Stimulated activated CD8-positive, alpha-beta memory T cell treated with anti-CD3 and anti-CD28 coated beads, Interleukin-2, amount 100 ng/mL, for 48 hours (primary cell): ENCODE measurements at regions not wholly inside any gene's neighbourhood (a gene's known extent, or its start where the extent isn't known, plus 50 kb on each side); places are given as distances from the start of the nearest gene placed in this dataset.

Experiments
- DNase-seq, 2 donors: peaks; one replicate each; pipeline ENCODE4 v3.0.0-alpha.2; 2020; ENCODE audit warnings: low read depth in 2 of 2

GRCh38 chr2:35946478-35946877, 409.1 kb upstream of the CRIM1 start:
- DNase-seq = no peak

GRCh38 chr2:35938838-35939237, 416.7 kb upstream of the CRIM1 start:
- DNase-seq = no peak

GRCh38 chr2:35933031-35933430, 422.5 kb upstream of the CRIM1 start:
- DNase-seq = no peak

GRCh38 chr2:35932276-35932963, 423.2 kb upstream of the CRIM1 start:
- no peak for DNase-seq

- no peak for DNase-seq
Observed at GRCh38 chr2:35931626-35932025, 424.0 kb upstream of the CRIM1 start.

- DNase-seq = no peak
Observed at GRCh38 chr2:35931115-35931514, 424.5 kb upstream of the CRIM1 start.

GRCh38 chr2:35929551-35929950, 426.0 kb upstream of the CRIM1 start:
- DNase-seq = no peak

- no peak for DNase-seq
Observed at GRCh38 chr2:35920061-35920460, 435.5 kb upstream of the CRIM1 start.

GRCh38 chr2:35915261-35915660, 440.3 kb upstream of the CRIM1 start:
- no peak for DNase-seq

GRCh38 chr2:35891936-35892335, 463.6 kb upstream of the CRIM1 start:
- DNase-seq = no peak

GRCh38 chr2:35891528-35891927, 464.1 kb upstream of the CRIM1 start:
- DNase-seq = no peak

GRCh38 chr2:35887146-35887545, 468.4 kb upstream of the CRIM1 start:
- DNase-seq = no peak

GRCh38 chr2:35873921-35874320, 481.7 kb upstream of the CRIM1 start:
- no peak for DNase-seq

GRCh38 chr2:35871672-35872071, 483.9 kb upstream of the CRIM1 start:
- DNase-seq = no peak

- DNase-seq = no peak
Observed at GRCh38 chr2:35870713-35871112, 484.9 kb upstream of the CRIM1 start.

GRCh38 chr2:35864141-35864540, 491.4 kb upstream of the CRIM1 start:
- DNase-seq = no peak

GRCh38 chr2:35858216-35858615, 497.4 kb upstream of the CRIM1 start:
- DNase-seq = no peak

- DNase-seq = no peak
Observed at GRCh38 chr2:35857498-35857897, 498.1 kb upstream of the CRIM1 start.

- DNase-seq = no peak
Observed at GRCh38 chr2:35831385-35831784, 524.2 kb upstream of the CRIM1 start.

GRCh38 chr2:35830833-35831232, 524.7 kb upstream of the CRIM1 start:
- DNase-seq = no peak

GRCh38 chr2:35827086-35827485, 528.5 kb upstream of the CRIM1 start:
- DNase-seq = no peak

GRCh38 chr2:35822716-35823115, 532.9 kb upstream of the CRIM1 start:
- DNase-seq = no peak

- DNase-seq = no peak
Observed at GRCh38 chr2:35821675-35822074, 533.9 kb upstream of the CRIM1 start.

GRCh38 chr2:35820391-35820790, 535.2 kb upstream of the CRIM1 start:
- no peak for DNase-seq
